Mucosa of stomach (tissue), 1 donor: ENCODE measurements at regions not wholly inside any gene's neighbourhood (a gene's known extent, or its start where the extent isn't known, plus 50 kb on each side); places are given as distances from the start of the nearest gene placed in this dataset.

ENCODE experiments used
- H3K27me3 ChIP-seq: one replicate; pipeline ENCODE4 v1.7.0; 2013; ENCODE audit warnings: mild to moderate bottlenecking, low read length; ENCODE audit not compliant: control insufficient read depth, insufficient read depth
- H3K36me3 ChIP-seq: one replicate; pipeline ENCODE4 v1.7.0; 2013; ENCODE audit warnings: low read length; ENCODE audit not compliant: control insufficient read depth, insufficient read depth
- H3K4me1 ChIP-seq: one replicate; pipeline ENCODE4 v1.7.0; 2013; ENCODE audit warnings: mild to moderate bottlenecking, low read length; ENCODE audit not compliant: control insufficient read depth, insufficient read depth
- H3K4me3 ChIP-seq: one replicate; pipeline ENCODE4 v1.7.0; 2013; ENCODE audit warnings: low read length
- H3K9ac ChIP-seq: one replicate; pipeline ENCODE4 v1.7.0; 2013; ENCODE audit warnings: mild to moderate bottlenecking, low read length, moderate library complexity
- H3K9me3 ChIP-seq: one replicate; pipeline ENCODE4 v1.7.0; 2013; ENCODE audit warnings: mild to moderate bottlenecking, low read length, moderate library complexity; ENCODE audit not compliant: control insufficient read depth
- donor health status: Pancreatic carcinoma.

- no peaks in the 10 kb centered on the region for H3K9me3 ChIP-seq
- H3K27me3 ChIP-seq: peaks cover 3% of the 10 kb centered on the region
- H3K9ac ChIP-seq: no peak overlapping the region
- no peaks in the 10 kb centered on the region for H3K36me3 ChIP-seq
- no peak overlapping the region for H3K4me3 ChIP-seq
- H3K4me1 ChIP-seq: no peaks in the 10 kb centered on the region
These were observed 307.5 kb upstream of the HS6ST1 start for GRCh38 chr2:128625963-128626759.

- no peak overlapping the region for H3K9ac ChIP-seq
- no peaks in the 10 kb centered on the region for H3K9me3 ChIP-seq
- H3K27me3 ChIP-seq: peaks cover 3% of the 10 kb centered on the region
- no peak overlapping the region for H3K4me3 ChIP-seq
- H3K4me1 ChIP-seq: no peaks in the 10 kb centered on the region
- no peaks in the 10 kb centered on the region for H3K36me3 ChIP-seq
These were observed 308.3 kb upstream of the HS6ST1 start for GRCh38 chr2:128626760-128627511.

GRCh38 chr2:128628206-128628605 is 309.5 kb upstream of the HS6ST1 start:
- Histone ChIP-seq H3K27me3 (peaks cover 3% of the 10 kb centered on the region), H3K4me3 (no peak overlapping the region), H3K9me3 (no peaks in the 10 kb centered on the region), H3K36me3 (no peaks in the 10 kb centered on the region), H3K9ac (no peak overlapping the region), H3K4me1 (no peaks in the 10 kb centered on the region)

GRCh38 chr2:128628996-128629395 is 310.3 kb upstream of the HS6ST1 start:
- Histone ChIP-seq H3K4me1 (no peaks in the 10 kb centered on the region), H3K27me3 (peaks cover 3% of the 10 kb centered on the region), H3K9ac (no peak overlapping the region), H3K4me3 (no peak overlapping the region), H3K9me3 (no peaks in the 10 kb centered on the region), H3K36me3 (no peaks in the 10 kb centered on the region)

- Histone ChIP-seq H3K9me3 (no peaks in the 10 kb centered on the region), H3K27me3 (peaks cover 3% of the 10 kb centered on the region), H3K4me3 (no peak overlapping the region), H3K36me3 (no peaks in the 10 kb centered on the region), H3K9ac (no peak overlapping the region), H3K4me1 (no peaks in the 10 kb centered on the region)
These were observed 312.5 kb upstream of the HS6ST1 start for GRCh38 chr2:128630974-128631697.

- Histone ChIP-seq H3K9me3 (no peaks in the 10 kb centered on the region), H3K9ac (no peak overlapping the region), H3K27me3 (peaks cover 3% of the 10 kb centered on the region), H3K36me3 (no peaks in the 10 kb centered on the region), H3K4me3 (no peak overlapping the region), H3K4me1 (no peaks in the 10 kb centered on the region)
These were observed 313.2 kb upstream of the HS6ST1 start for GRCh38 chr2:128631698-128632500.

- no peaks in the 10 kb centered on the region for H3K4me1 ChIP-seq
- H3K36me3 ChIP-seq: no peaks in the 10 kb centered on the region
- no peaks in the 10 kb centered on the region for H3K9me3 ChIP-seq
- peaks cover under 1% of the 10 kb centered on the region for H3K27me3 ChIP-seq
- H3K9ac ChIP-seq: no peak overlapping the region
- H3K4me3 ChIP-seq: no peak overlapping the region
These were observed 313.8 kb upstream of the HS6ST1 start for GRCh38 chr2:128632501-128632800.

GRCh38 chr2:128633501-128633900 is 314.8 kb upstream of the HS6ST1 start:
- H3K27me3 ChIP-seq: no peaks in the 10 kb centered on the region
- no peaks in the 10 kb centered on the region for H3K4me1 ChIP-seq

GRCh38 chr2:128635361-128635900 is 316.8 kb upstream of the HS6ST1 start:
- no peaks in the 10 kb centered on the region for H3K27me3 ChIP-seq
- no peak overlapping the region for H3K9ac ChIP-seq
- no peaks in the 10 kb centered on the region for H3K9me3 ChIP-seq
- H3K4me1 ChIP-seq: no peaks in the 10 kb centered on the region
- H3K36me3 ChIP-seq: no peaks in the 10 kb centered on the region
- H3K4me3 ChIP-seq: no peak overlapping the region

More at GRCh38 chr2:128633501-128633900, 314.8 kb upstream of the HS6ST1 start:
- Histone ChIP-seq H3K36me3 (no peaks in the 10 kb centered on the region), H3K9me3 (no peaks in the 10 kb centered on the region), H3K4me3 (no peak overlapping the region), H3K9ac (no peak overlapping the region)

- Histone ChIP-seq H3K9ac (no peak overlapping the region), H3K9me3 (no peaks in the 10 kb centered on the region), H3K4me3 (no peak overlapping the region), H3K36me3 (no peaks in the 10 kb centered on the region), H3K27me3 (no peaks in the 10 kb centered on the region), H3K4me1 (no peaks in the 10 kb centered on the region)
These were observed 318.1 kb upstream of the HS6ST1 start for GRCh38 chr2:128636802-128637147.

- Histone ChIP-seq H3K9me3 (no peaks in the 10 kb centered on the region), H3K4me1 (no peaks in the 10 kb centered on the region), H3K9ac (no peak overlapping the region), H3K4me3 (no peak overlapping the region), H3K27me3 (no peaks in the 10 kb centered on the region), H3K36me3 (no peaks in the 10 kb centered on the region)
These were observed 318.9 kb upstream of the HS6ST1 start for GRCh38 chr2:128637481-128638155.
